Activated CD8-positive, alpha-beta memory T cell treated with anti-CD3 and anti-CD28 coated beads, Interleukin-2, amount 10 ng/mL, durations not matched to agents 7 days and 5 days (primary cell): ENCODE measurements at regions not wholly inside any gene's neighbourhood (a gene's known extent, or its start where the extent isn't known, plus 50 kb on each side); places are given as distances from the start of the nearest gene placed in this dataset.

Source experiments
- ATAC-seq: fragments of 150-1000 bp; cut with Tn5 transposase; one replicate; pipeline ENCODE4 v1.10.0; 2021; ENCODE audit warnings: moderate library complexity
- CTCF ChIA-PET: fragments of 350-600 bp; sonication (Branson Sonifier 250); formaldehyde crosslinking; loops from one replicate; lab custom pipeline; 2021; ENCODE audit warnings: antibody characterized with exemption; lab: Charles Lee
- DNase-seq: peaks from one replicate; pipeline ENCODE4 v3.0.0-alpha.2; 2020
- H3K27ac Mint-ChIP-seq: one replicate; pipeline ENCODE4 v1.8.0; 2021; ENCODE audit warnings: mild to moderate bottlenecking, mixed read lengths
- H3K27me3 Mint-ChIP-seq: one replicate; pipeline ENCODE4 v1.8.0; 2021; ENCODE audit warnings: mixed read lengths
- H3K36me3 Mint-ChIP-seq: one replicate; pipeline ENCODE4 v1.8.0; 2021; ENCODE audit warnings: mild to moderate bottlenecking, mixed read lengths
- H3K4me1 Mint-ChIP-seq: one replicate; pipeline ENCODE4 v1.8.0; 2021; ENCODE audit warnings: mixed read lengths
- H3K4me3 Mint-ChIP-seq: one replicate; pipeline ENCODE4 v1.8.0; 2021; ENCODE audit warnings: mild to moderate bottlenecking, moderate library complexity, mixed read lengths
- H3K9me3 Mint-ChIP-seq: one replicate; pipeline ENCODE4 v1.8.0; 2022; ENCODE audit warnings: low read depth, mixed read lengths

GRCh38 chr2:217277646-217278398 is 418.0 kb upstream of the TNP1 start:
- no peak for DNase-seq
- no peak for ATAC-seq
- CTCF ChIA-PET = no interaction called here
- Mint-ChIP-seq H3K9me3 (no peaks in the 10 kb centered on the region), H3K4me1 (no peaks in the 10 kb centered on the region), H3K27me3 (no peaks in the 10 kb centered on the region), H3K4me3 (no peak overlapping the region), H3K27ac (no peak overlapping the region), H3K36me3 (no peaks in the 10 kb centered on the region)

GRCh38 chr2:217276433-217276832 is 416.6 kb upstream of the TNP1 start:
- Mint-ChIP-seq H3K27ac (no peak overlapping the region), H3K36me3 (no peaks in the 10 kb centered on the region), H3K4me1 (no peaks in the 10 kb centered on the region), H3K27me3 (no peaks in the 10 kb centered on the region), H3K4me3 (no peak overlapping the region), H3K9me3 (no peaks in the 10 kb centered on the region)
- no peak for DNase-seq
- CTCF ChIA-PET = no interaction called here
- no peak for ATAC-seq

- DNase-seq (no peak), ATAC-seq (no peak)
- Mint-ChIP-seq H3K27ac (no peak overlapping the region), H3K9me3 (no peaks in the 10 kb centered on the region), H3K4me1 (no peaks in the 10 kb centered on the region), H3K36me3 (no peaks in the 10 kb centered on the region), H3K4me3 (no peak overlapping the region), H3K27me3 (no peaks in the 10 kb centered on the region)
- CTCF ChIA-PET = interaction anchor here (1.4 kb wide), 1 partner anchor 9 kb away, joined by 3 read pairs; no protein-coding TSS in a partner anchor
These were observed 415.2 kb upstream of the TNP1 start for GRCh38 chr2:217275091-217275490.

DNA sequence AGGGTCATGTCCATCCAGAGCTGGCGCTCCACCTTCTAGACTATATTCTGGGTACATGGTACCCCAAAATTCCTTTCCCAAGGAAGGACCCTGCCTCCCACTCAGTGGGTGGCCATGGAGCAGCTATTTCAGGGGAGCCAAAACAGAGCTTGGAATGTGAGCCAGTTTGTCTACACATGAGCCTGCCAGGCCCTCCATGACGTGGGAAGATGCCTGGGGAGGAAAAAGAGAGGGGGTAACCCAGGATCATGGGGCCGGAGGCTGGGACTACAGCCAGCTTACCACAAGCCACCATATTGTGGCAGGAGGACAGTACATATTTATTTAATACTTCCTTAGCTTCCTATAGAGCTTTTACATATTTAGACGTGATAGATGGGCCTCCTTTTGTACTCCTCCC is 414.7 kb upstream of the TNP1 start:
- Mint-ChIP-seq H3K4me1 (no peaks in the 10 kb centered on the region), H3K9me3 (no peaks in the 10 kb centered on the region), H3K27me3 (no peaks in the 10 kb centered on the region), H3K27ac (no peak overlapping the region), H3K36me3 (no peaks in the 10 kb centered on the region), H3K4me3 (no peak overlapping the region)
- DNase-seq = no peak
- CTCF ChIA-PET = interaction anchor here (1.4 kb wide), 1 partner anchor 9 kb away, joined by 3 read pairs; no protein-coding TSS in a partner anchor
- no peak for ATAC-seq

DNA sequence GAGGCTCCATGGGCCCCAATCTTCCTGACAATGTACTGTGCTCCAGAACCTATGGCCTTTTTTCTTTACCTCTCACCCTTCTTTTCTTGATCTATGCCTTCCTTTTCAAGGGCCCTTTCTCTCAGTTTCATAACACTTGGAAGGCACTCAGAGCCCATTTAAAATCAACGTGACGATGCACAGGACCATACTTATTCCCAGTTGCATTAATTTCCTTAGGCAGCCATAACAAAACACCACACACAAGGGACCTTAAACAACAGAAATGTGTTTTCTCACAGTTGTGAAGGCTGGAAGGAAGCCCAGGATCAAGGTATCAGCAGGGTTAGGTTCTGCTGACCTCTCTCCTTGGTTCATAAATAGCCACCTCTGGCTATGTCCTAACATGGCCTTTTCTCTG is 414.0 kb upstream of the TNP1 start:
- H3K4me3 Mint-ChIP-seq = no peak overlapping the region
- H3K27me3 Mint-ChIP-seq = no peaks in the 10 kb centered on the region
- no peaks in the 10 kb centered on the region for H3K36me3 Mint-ChIP-seq
- no peaks in the 10 kb centered on the region for H3K4me1 Mint-ChIP-seq
- no peak for DNase-seq
- no peaks in the 10 kb centered on the region for H3K9me3 Mint-ChIP-seq
- no peak overlapping the region for H3K27ac Mint-ChIP-seq
- no peak for ATAC-seq
- CTCF ChIA-PET = no interaction called here

- Mint-ChIP-seq H3K36me3 (no peaks in the 10 kb centered on the region), H3K27me3 (no peaks in the 10 kb centered on the region), H3K4me1 (no peaks in the 10 kb centered on the region), H3K4me3 (no peak overlapping the region), H3K9me3 (no peaks in the 10 kb centered on the region), H3K27ac (no peak overlapping the region)
- no peak for ATAC-seq
- CTCF ChIA-PET = no interaction called here
- no peak for DNase-seq
These were observed 413.3 kb upstream of the TNP1 start for GRCh38 chr2:217273162-217273561.

- peaks cover 3% of the 10 kb centered on the region for H3K27me3 Mint-ChIP-seq
- no peak overlapping the region for H3K27ac Mint-ChIP-seq
- ATAC-seq (no peak), DNase-seq (no peak)
- CTCF ChIA-PET = no interaction called here
- H3K4me3 Mint-ChIP-seq = no peak overlapping the region
- H3K9me3 Mint-ChIP-seq = no peaks in the 10 kb centered on the region
- H3K36me3 Mint-ChIP-seq = no peaks in the 10 kb centered on the region
- H3K4me1 Mint-ChIP-seq = no peaks in the 10 kb centered on the region
These were observed 411.9 kb upstream of the TNP1 start for GRCh38 chr2:217271813-217272212.

DNA sequence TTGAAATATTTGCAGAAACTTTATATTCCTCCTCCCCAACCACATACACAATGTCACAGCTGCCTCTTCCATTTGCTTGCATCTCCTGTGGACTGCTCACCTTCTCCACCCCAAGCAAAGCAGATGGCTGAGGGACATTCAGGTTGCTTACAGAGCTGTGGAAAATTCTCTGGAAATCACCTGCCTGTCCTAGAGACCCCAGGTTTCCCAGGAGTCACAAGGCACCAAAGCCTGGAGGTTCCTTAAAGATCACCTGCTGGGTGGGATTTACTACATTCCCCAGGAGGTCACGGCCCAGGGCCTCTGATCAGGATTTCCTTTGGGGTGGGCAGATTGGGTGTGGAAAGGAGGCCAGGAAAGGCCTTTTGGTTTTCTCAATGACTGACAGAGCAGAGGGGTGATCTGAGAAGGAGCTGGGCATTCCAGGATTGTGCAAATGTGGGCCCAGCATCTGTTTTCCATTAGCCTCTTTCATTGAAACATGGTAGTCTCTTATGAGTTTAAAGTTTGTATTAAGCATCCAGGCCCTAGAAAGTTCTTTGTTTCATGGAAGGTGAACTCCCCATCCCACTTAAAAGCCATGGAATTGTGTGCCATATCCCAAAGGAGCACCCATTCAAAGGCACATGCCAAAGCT is 410.7 kb upstream of the TNP1 start:
- ATAC-seq (no peak), DNase-seq (no peak)
- peaks cover 5% of the 10 kb centered on the region for H3K27me3 Mint-ChIP-seq
- no peaks in the 10 kb centered on the region for H3K4me1 Mint-ChIP-seq
- peaks cover 3% of the 10 kb centered on the region for H3K9me3 Mint-ChIP-seq
- H3K27ac Mint-ChIP-seq = no peak overlapping the region
- no peak overlapping the region for H3K4me3 Mint-ChIP-seq
- no peaks in the 10 kb centered on the region for H3K36me3 Mint-ChIP-seq
- CTCF ChIA-PET = no interaction called here

GRCh38 chr2:217269701-217270484 is 410.0 kb upstream of the TNP1 start:
- Mint-ChIP-seq H3K36me3 (no peaks in the 10 kb centered on the region), H3K27ac (no peak overlapping the region), H3K4me3 (no peak overlapping the region), H3K27me3 (peaks cover 5% of the 10 kb centered on the region), H3K9me3 (peaks cover 3% of the 10 kb centered on the region), H3K4me1 (no peaks in the 10 kb centered on the region)
- no peak for ATAC-seq
- CTCF ChIA-PET = no interaction called here
- DNase-seq = no peak

GRCh38 chr2:217268978-217269377 is 409.1 kb upstream of the TNP1 start:
- no peaks in the 10 kb centered on the region for H3K4me1 Mint-ChIP-seq
- CTCF ChIA-PET = no interaction called here
- DNase-seq = no peak
- H3K36me3 Mint-ChIP-seq = no peaks in the 10 kb centered on the region
- H3K4me3 Mint-ChIP-seq = no peak overlapping the region
- H3K27me3 Mint-ChIP-seq = peaks cover 5% of the 10 kb centered on the region
- ATAC-seq = no peak
- peaks cover 3% of the 10 kb centered on the region for H3K9me3 Mint-ChIP-seq
- H3K27ac Mint-ChIP-seq = no peak overlapping the region

DNA sequence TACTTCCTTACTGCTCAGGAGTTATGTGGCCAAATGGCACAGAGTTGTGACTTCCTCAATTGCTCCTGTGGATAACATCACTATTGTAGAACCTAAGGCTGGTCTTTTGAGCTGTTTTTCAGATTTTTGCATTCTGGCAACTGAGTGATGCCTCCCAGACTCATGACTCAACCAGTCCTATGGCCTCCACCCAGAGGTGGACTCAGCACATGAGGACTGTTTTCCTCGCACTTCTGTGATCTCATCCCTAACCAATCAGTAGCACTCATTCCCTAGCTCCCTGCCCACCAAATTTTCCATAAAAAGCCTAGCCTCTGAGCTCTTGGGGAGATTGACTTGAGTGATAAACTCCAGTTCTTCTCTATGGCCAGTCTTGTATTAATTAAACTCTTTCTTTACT is 407.9 kb upstream of the TNP1 start:
- peaks cover 3% of the 10 kb centered on the region for H3K9me3 Mint-ChIP-seq
- peaks cover 9% of the 10 kb centered on the region for H3K27me3 Mint-ChIP-seq
- H3K27ac Mint-ChIP-seq = no peak overlapping the region
- no peaks in the 10 kb centered on the region for H3K36me3 Mint-ChIP-seq
- H3K4me1 Mint-ChIP-seq = no peaks in the 10 kb centered on the region
- DNase-seq (no peak), ATAC-seq (no peak)
- no peak overlapping the region for H3K4me3 Mint-ChIP-seq
- CTCF ChIA-PET = no interaction called here

- Mint-ChIP-seq H3K36me3 (no peaks in the 10 kb centered on the region), H3K9me3 (peaks cover 3% of the 10 kb centered on the region), H3K27ac (no peak overlapping the region), H3K4me3 (no peak overlapping the region), H3K4me1 (no peaks in the 10 kb centered on the region), H3K27me3 (peaks cover 9% of the 10 kb centered on the region)
- no peak for DNase-seq
- CTCF ChIA-PET = no interaction called here
- ATAC-seq = no peak
These were observed 403.9 kb upstream of the TNP1 start for GRCh38 chr2:217263756-217264155.

DNA sequence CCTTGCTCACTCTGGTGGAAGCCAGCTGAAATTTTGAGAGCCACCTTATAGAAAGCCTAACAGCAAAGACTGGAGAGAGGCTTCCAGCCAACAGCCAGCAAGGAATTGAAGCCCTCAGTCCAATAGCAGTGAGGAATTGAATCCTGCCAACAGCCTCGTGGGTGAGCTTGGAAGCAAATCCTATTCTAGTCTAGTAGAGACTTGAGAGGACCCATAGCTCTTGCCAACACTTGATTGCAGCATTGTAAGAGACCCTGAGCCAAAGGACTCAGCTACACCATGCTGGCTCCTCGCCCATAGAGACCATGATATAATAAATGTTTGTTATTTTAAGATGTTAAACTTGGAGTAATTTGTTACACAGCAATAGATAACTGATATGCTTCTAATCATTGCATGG is 403.0 kb upstream of the TNP1 start:
- DNase-seq (no peak), ATAC-seq (no peak)
- peaks cover 9% of the 10 kb centered on the region for H3K27me3 Mint-ChIP-seq
- H3K9me3 Mint-ChIP-seq = peaks cover 3% of the 10 kb centered on the region
- no peaks in the 10 kb centered on the region for H3K4me1 Mint-ChIP-seq
- no peak overlapping the region for H3K27ac Mint-ChIP-seq
- CTCF ChIA-PET = no interaction called here
- no peaks in the 10 kb centered on the region for H3K36me3 Mint-ChIP-seq
- H3K4me3 Mint-ChIP-seq = no peak overlapping the region

DNA sequence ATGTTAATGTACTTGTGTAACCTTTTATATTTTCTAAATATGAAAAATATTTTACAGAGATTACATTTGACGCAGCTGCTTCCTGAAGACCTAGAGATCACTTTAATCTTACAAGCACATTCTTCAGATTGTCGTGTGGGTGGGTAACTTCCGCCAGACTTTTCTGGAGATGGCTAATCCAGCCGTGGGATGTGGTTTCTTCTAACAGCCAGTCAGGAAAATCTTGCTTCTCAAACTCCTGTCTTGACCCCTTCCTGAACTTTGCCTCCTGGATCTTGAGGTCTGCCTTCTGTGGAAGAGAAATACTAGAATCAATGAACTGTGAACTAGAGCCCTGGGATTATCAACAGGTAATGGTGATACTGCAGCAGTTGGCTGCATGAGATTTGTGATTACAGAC is 401.6 kb upstream of the TNP1 start:
- no peak overlapping the region for H3K27ac Mint-ChIP-seq
- no peak for ATAC-seq
- CTCF ChIA-PET = no interaction called here
- no peaks in the 10 kb centered on the region for H3K36me3 Mint-ChIP-seq
- H3K9me3 Mint-ChIP-seq = peaks cover 3% of the 10 kb centered on the region
- H3K27me3 Mint-ChIP-seq = peaks cover 6% of the 10 kb centered on the region
- no peaks in the 10 kb centered on the region for H3K4me1 Mint-ChIP-seq
- no peak for DNase-seq
- H3K4me3 Mint-ChIP-seq = no peak overlapping the region
